IMR-90 (cell line): ENCODE measurements at regions not wholly inside any gene's neighbourhood (a gene's known extent, or its start where the extent isn't known, plus 50 kb on each side); places are given as distances from the start of the nearest gene placed in this dataset.

Experiments used
- ATAC-seq: fragments of 200-7000 bp; cut with Tn5 transposase; 2 replicates; pipeline ENCODE4 v1.9.1; 2020; ENCODE audit warnings: low read depth, mild to moderate bottlenecking, moderate library complexity
- BruUV-seq: library from RNA; stranded (reverse); fragments of 400-500 nt; replicated peaks from 2 replicates; lab custom pipeline; 2021; lab: Mats Ljungman, UMichigan
- CTCF ChIA-PET: fragments of 300-600 bp; formaldehyde crosslinking; extraction: SDS; loops from one replicate; lab custom pipeline; 2021; ENCODE audit warnings: antibody characterized with exemption; lab: Yijun Ruan, JAX
- POLR2A ChIA-PET: fragments of 300-600 bp; sonication (Branson Sonifier 250); formaldehyde crosslinking; loops from one replicate; lab custom pipeline; 2022; ENCODE audit warnings: antibody characterized with exemption; ENCODE audit not compliant: unreplicated experiment; lab: Charles Lee
- DNase-seq: peaks from one replicate; pipeline ENCODE4 v3.0.0; 2013
- H2AFZ ChIP-seq: replicated peaks from 2 replicates; pipeline ENCODE3; 2013; ENCODE audit warnings: low read length, mild to moderate bottlenecking; ENCODE audit not compliant: poor library complexity
- H2AK5ac ChIP-seq: 2 replicates; pipeline ENCODE4 v1.6.1; 2013; ENCODE audit warnings: low read depth, low read length, inconsistent platforms
- H2AK9ac ChIP-seq: replicated peaks from 2 replicates; pipeline ENCODE3; 2013; ENCODE audit warnings: mild to moderate bottlenecking, low read depth, low read length, moderate library complexity; ENCODE audit not compliant: poor library complexity
- H2BK120ac ChIP-seq: 2 replicates; pipeline ENCODE4 v1.6.1; 2013; ENCODE audit warnings: low read depth, low read length, inconsistent platforms
- H2BK15ac ChIP-seq: 3 replicates; pipeline ENCODE4 v1.6.1; 2013; ENCODE audit warnings: low read depth, low read length, inconsistent platforms
- H2BK20ac ChIP-seq: 2 replicates; pipeline ENCODE4 v1.6.1; 2013; ENCODE audit warnings: low read depth, mild to moderate bottlenecking, inconsistent platforms, low read length, moderate library complexity
- H2BK5ac ChIP-seq: 2 replicates; pipeline ENCODE4 v1.6.1; 2013; ENCODE audit warnings: mild to moderate bottlenecking, low read depth, low read length, inconsistent platforms; ENCODE audit not compliant: poor library complexity, severe bottlenecking
- H3K14ac ChIP-seq: replicated peaks from 2 replicates; pipeline ENCODE4 v1.6.1; 2013; ENCODE audit warnings: low read depth, low read length, inconsistent platforms
- H3K18ac ChIP-seq: 2 replicates; pipeline ENCODE4 v1.6.1; 2013; ENCODE audit warnings: low read depth, low read length, control low read depth
- H3K23ac ChIP-seq: 2 replicates; pipeline ENCODE4 v1.6.1; 2013; ENCODE audit warnings: low read depth, low read length, inconsistent platforms
- H3K27ac ChIP-seq: 2 replicates; pipeline ENCODE4 v1.5.1; 2013; ENCODE audit warnings: mild to moderate bottlenecking, control low read depth, low read length; ENCODE audit not compliant: insufficient read depth
- H3K27me3 ChIP-seq: 2 replicates; pipeline ENCODE4 v1.6.1; 2013; ENCODE audit warnings: low read length; ENCODE audit not compliant: control insufficient read depth, insufficient read depth
- H3K36me3 ChIP-seq: 2 replicates; pipeline ENCODE4 v1.6.1; 2013; ENCODE audit warnings: low read length, mixed read lengths; ENCODE audit not compliant: control insufficient read depth, insufficient read depth
- H3K4ac ChIP-seq: 2 replicates; pipeline ENCODE4 v1.6.1; 2013; ENCODE audit warnings: low read depth, low read length, inconsistent platforms
- H3K4me1 ChIP-seq: 2 replicates; pipeline ENCODE4 v1.6.1; 2013; ENCODE audit warnings: low read length, mixed read lengths; ENCODE audit not compliant: control insufficient read depth, insufficient read depth
- H3K4me2 ChIP-seq: 2 replicates; pipeline ENCODE4 v1.6.1; 2013; ENCODE audit warnings: low read depth, mild to moderate bottlenecking, control low read depth, low read length, moderate library complexity
- H3K4me3 ChIP-seq: 2 replicates; pipeline ENCODE4 v1.5.1; 2013; ENCODE audit warnings: low read depth, mild to moderate bottlenecking, control low read depth, low read length, moderate library complexity; ENCODE audit not compliant: insufficient read depth
- H3K56ac ChIP-seq: 2 replicates; pipeline ENCODE4 v1.6.1; 2013; ENCODE audit warnings: low read length, inconsistent platforms; ENCODE audit not compliant: insufficient read depth; ENCODE audit errors: extremely low read depth
- H3K79me1 ChIP-seq, 2 experiments: 2 replicates each; pipeline ENCODE4 v1.6.1; 2013; ENCODE audit warnings: low read length in 2 of 2, inconsistent platforms in 1 of 2, low read depth in 1 of 2
- H3K9ac ChIP-seq: 2 replicates; pipeline ENCODE4 v1.6.1; 2013; ENCODE audit warnings: low read depth, low read length, control low read depth
- H3K9me1 ChIP-seq: 2 replicates; pipeline ENCODE4 v1.6.1; 2013; ENCODE audit warnings: low read length, inconsistent platforms; ENCODE audit not compliant: insufficient read depth
- H3K9me3 ChIP-seq: 2 replicates; pipeline ENCODE4 v1.6.1; 2013; ENCODE audit warnings: low read length; ENCODE audit not compliant: control insufficient read depth, insufficient read depth
- H4K20me1 ChIP-seq: 2 replicates; pipeline ENCODE4 v1.6.1; 2013; ENCODE audit warnings: low read length, inconsistent platforms; ENCODE audit not compliant: insufficient read depth
- H4K5ac ChIP-seq: 2 replicates; pipeline ENCODE4 v1.6.1; 2013; ENCODE audit warnings: mild to moderate bottlenecking, low read depth, low read length, control low read depth
- H4K8ac ChIP-seq, 2 experiments: 2 replicates each; pipeline ENCODE4 v1.6.1; 2013; ENCODE audit warnings: low read depth in 2 of 2, low read length in 2 of 2, control low read depth in 1 of 2, inconsistent platforms in 1 of 2
- H4K91ac ChIP-seq: 2 replicates; pipeline ENCODE4 v1.6.1; 2013; ENCODE audit warnings: low read depth, low read length, inconsistent platforms; ENCODE audit not compliant: insufficient read depth
- BHLHE40 ChIP-seq: fragments of 150-350 bp; IDR thresholded peaks from 2 replicates; pipeline ENCODE4 v1.6.1; 2016; ENCODE audit warnings: mild to moderate bottlenecking, low read depth, low read length
- CEBPB ChIP-seq: IDR thresholded peaks from 2 replicates; pipeline ENCODE4 v1.6.1; 2012; ENCODE audit warnings: low read depth, low read length, improper control_type of control experiment
- CHD1 ChIP-seq: IDR thresholded peaks from 2 replicates; pipeline ENCODE4 v1.6.1; 2012; ENCODE audit warnings: low read depth, low read length, improper control_type of control experiment
- FOS ChIP-seq: fragments of 150-350 bp; IDR thresholded peaks from 2 replicates; pipeline ENCODE4 v1.6.1; 2016; ENCODE audit warnings: low read depth, low read length
- MAFK ChIP-seq: IDR thresholded peaks from 2 replicates; pipeline ENCODE4 v1.6.1; 2012; ENCODE audit warnings: low read depth, low read length, improper control_type of control experiment
- MAZ ChIP-seq: IDR thresholded peaks from 2 replicates; pipeline ENCODE4 v1.6.1; 2012; ENCODE audit warnings: low read depth, mild to moderate bottlenecking, low read length, improper control_type of control experiment, moderate library complexity, borderline replicate concordance
- MXI1 ChIP-seq: IDR thresholded peaks from 2 replicates; pipeline ENCODE4 v1.6.1; 2012; ENCODE audit warnings: low read depth, mild to moderate bottlenecking, low read length, moderate library complexity, borderline replicate concordance
- NFE2L2 ChIP-seq: fragments of 150-350 bp; IDR thresholded peaks from 2 replicates; pipeline ENCODE4 v1.6.1; 2016; ENCODE audit warnings: low read depth, mild to moderate bottlenecking, low read length
- POLR2A ChIP-seq: IDR thresholded peaks from 2 replicates; pipeline ENCODE4 v1.6.1; 2012; ENCODE audit warnings: mild to moderate bottlenecking, low read depth, low read length
- RAD21 ChIP-seq: IDR thresholded peaks from 2 replicates; pipeline ENCODE4 v1.6.1; 2012; ENCODE audit warnings: low read length, improper control_type of control experiment
- RCOR1 ChIP-seq: IDR thresholded peaks from 2 replicates; pipeline ENCODE4 v1.6.1; 2012; ENCODE audit warnings: mild to moderate bottlenecking, low read length, improper control_type of control experiment; ENCODE audit not compliant: insufficient replicate concordance
- RFX5 ChIP-seq: IDR thresholded peaks from 2 replicates; pipeline ENCODE4 v1.8.0; 2012; ENCODE audit warnings: low read depth, mild to moderate bottlenecking, low read length, moderate library complexity
- SMC3 ChIP-seq: fragments of 150-350 bp; IDR thresholded peaks from 2 replicates; pipeline ENCODE4 v1.6.1; 2016; ENCODE audit warnings: low read depth, mild to moderate bottlenecking, antibody characterized with exemption, low read length, moderate library complexity
- USF2 ChIP-seq: fragments of 150-350 bp; IDR thresholded peaks from 2 replicates; pipeline ENCODE4 v1.6.1; 2017; ENCODE audit warnings: mild to moderate bottlenecking, antibody characterized with exemption, low read length, low read depth
- WGBS, 2 experiments: methylation state at CpG; one replicate each; pipeline versions ENCODE4 v1.1.5 to v1.1.7; 2013; ENCODE audit warnings: missing lambda C conversion rate in 2 of 2; ENCODE audit not compliant: insufficient read length in 1 of 2; ENCODE audit errors: extremely low coverage in 2 of 2; 5-methylcytosine and 5-hydroxymethylcytosine counted together
- dilution Hi-C: fragments of 300-500 bp; cut with HindIII; formaldehyde crosslinking; loops from one replicate; pipeline ENCODE4 v1.14.3; 2018; ENCODE audit warnings: low sequenced_read_pairs; ENCODE audit not compliant: unreplicated experiment
- in situ Hi-C: fragments of 300-500 bp; cut with MboI; formaldehyde crosslinking; loops from 3 replicates; pipeline ENCODE4 v1.14.3; 2019; ENCODE audit warnings: low sequenced_read_pairs, inconsistent platforms, mixed read lengths
- intact Hi-C: fragments of 100-400 bp; cut with micrococcal nuclease; formaldehyde crosslinking; loops from 2 replicates; pipeline ENCODE4 v1.10.0; 2022
- TF ChIP-seq, protein P1 (sequence below): conservative IDR thresholded peaks from 2 replicates; pipeline ENCODE4 v1.5.1; 2012; ENCODE audit warnings: mild to moderate bottlenecking, low read depth, low read length, improper control_type of control experiment
- TF ChIP-seq, protein P2 (sequence below): fragments of 150-350 bp; IDR thresholded peaks from 2 replicates; pipeline ENCODE4 v1.6.1; 2016; ENCODE audit warnings: low read depth, mild to moderate bottlenecking, low read length, moderate library complexity, borderline replicate concordance

- H4K91ac ChIP-seq: no peak overlapping the region
- H3K4me3 ChIP-seq: no peak overlapping the region
- no CpG with 5 or more reads among the region's 1 CpG for WGBS, 2 experiments
- H4K5ac ChIP-seq: no peak overlapping the region
- no TSS peak for BruUV-seq
- in situ Hi-C loops (no loop called here), intact Hi-C loops (no loop called here), dilution Hi-C loops (no loop called here)
- no peak for ATAC-seq
- POLR2A ChIA-PET: no interaction called here
- H2BK5ac ChIP-seq: no peak overlapping the region
- CTCF ChIA-PET: no interaction called here
- H4K20me1 ChIP-seq: no peaks in the 10 kb centered on the region
- no peaks in the 10 kb centered on the region for H3K4me1 ChIP-seq
- H3K36me3 ChIP-seq: no peaks in the 10 kb centered on the region
- H3K18ac ChIP-seq: no peak overlapping the region
- H3K14ac ChIP-seq: no peak overlapping the region
- no peak overlapping the region for H2AFZ ChIP-seq
- H2BK15ac ChIP-seq: no peak overlapping the region
- no peak overlapping the region for H3K56ac ChIP-seq
- no peaks in the 10 kb centered on the region for H3K79me1 ChIP-seq
- H2AK9ac ChIP-seq: no peak overlapping the region
- no peaks in the 10 kb centered on the region for H3K9me1 ChIP-seq
- H2BK20ac ChIP-seq: no peak overlapping the region
- H3K4ac ChIP-seq: no peak overlapping the region
- no peak overlapping the region for H3K9ac ChIP-seq
- no peak overlapping the region for H4K8ac ChIP-seq
- H2BK120ac ChIP-seq: no peak overlapping the region
- no peak for TF ChIP-seq RCOR1
- TF ChIP-seq, protein P1, sequence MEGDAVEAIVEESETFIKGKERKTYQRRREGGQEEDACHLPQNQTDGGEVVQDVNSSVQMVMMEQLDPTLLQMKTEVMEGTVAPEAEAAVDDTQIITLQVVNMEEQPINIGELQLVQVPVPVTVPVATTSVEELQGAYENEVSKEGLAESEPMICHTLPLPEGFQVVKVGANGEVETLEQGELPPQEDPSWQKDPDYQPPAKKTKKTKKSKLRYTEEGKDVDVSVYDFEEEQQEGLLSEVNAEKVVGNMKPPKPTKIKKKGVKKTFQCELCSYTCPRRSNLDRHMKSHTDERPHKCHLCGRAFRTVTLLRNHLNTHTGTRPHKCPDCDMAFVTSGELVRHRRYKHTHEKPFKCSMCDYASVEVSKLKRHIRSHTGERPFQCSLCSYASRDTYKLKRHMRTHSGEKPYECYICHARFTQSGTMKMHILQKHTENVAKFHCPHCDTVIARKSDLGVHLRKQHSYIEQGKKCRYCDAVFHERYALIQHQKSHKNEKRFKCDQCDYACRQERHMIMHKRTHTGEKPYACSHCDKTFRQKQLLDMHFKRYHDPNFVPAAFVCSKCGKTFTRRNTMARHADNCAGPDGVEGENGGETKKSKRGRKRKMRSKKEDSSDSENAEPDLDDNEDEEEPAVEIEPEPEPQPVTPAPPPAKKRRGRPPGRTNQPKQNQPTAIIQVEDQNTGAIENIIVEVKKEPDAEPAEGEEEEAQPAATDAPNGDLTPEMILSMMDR: no peak
- no peak for TF ChIP-seq POLR2A
- no peak for TF ChIP-seq RAD21
- no peak for TF ChIP-seq MAFK
- no peak for TF ChIP-seq CHD1
- TF ChIP-seq RFX5: no peak
- no peak for TF ChIP-seq USF2
- no peak for TF ChIP-seq NFE2L2
- no peak for TF ChIP-seq CEBPB
- TF ChIP-seq MXI1: no peak
- no peak for TF ChIP-seq MAZ
- TF ChIP-seq, protein P2, sequence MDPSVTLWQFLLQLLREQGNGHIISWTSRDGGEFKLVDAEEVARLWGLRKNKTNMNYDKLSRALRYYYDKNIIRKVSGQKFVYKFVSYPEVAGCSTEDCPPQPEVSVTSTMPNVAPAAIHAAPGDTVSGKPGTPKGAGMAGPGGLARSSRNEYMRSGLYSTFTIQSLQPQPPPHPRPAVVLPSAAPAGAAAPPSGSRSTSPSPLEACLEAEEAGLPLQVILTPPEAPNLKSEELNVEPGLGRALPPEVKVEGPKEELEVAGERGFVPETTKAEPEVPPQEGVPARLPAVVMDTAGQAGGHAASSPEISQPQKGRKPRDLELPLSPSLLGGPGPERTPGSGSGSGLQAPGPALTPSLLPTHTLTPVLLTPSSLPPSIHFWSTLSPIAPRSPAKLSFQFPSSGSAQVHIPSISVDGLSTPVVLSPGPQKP: no peak
- TF ChIP-seq BHLHE40: no peak
- TF ChIP-seq FOS: no peak
- no peak for TF ChIP-seq SMC3
- no peak overlapping the region for H3K23ac ChIP-seq
- no peaks in the 10 kb centered on the region for H3K27me3 ChIP-seq
- no peak overlapping the region for H3K4me2 ChIP-seq
- DNase-seq: no peak
- H3K27ac ChIP-seq: no peak overlapping the region
- H3K9me3 ChIP-seq: no peaks in the 10 kb centered on the region
- no peak overlapping the region for H2AK5ac ChIP-seq
Measured at GRCh38 chr1:58333511-58333910, 213.0 kb downstream of the OMA1 start.
